Adrenal gland (tissue), 5 donors: ENCODE measurements at regions not wholly inside any gene's neighbourhood (a gene's known extent, or its start where the extent isn't known, plus 50 kb on each side); places are given as distances from the start of the nearest gene placed in this dataset.

Experiments used
- CTCF ChIP-seq, 6 experiments: fragments of 450-650 bp in 4 of 6; fragments of 200-600 bp in 2 of 6; sonication (generic) in 1 of 6; IDR thresholded peaks; 1 replicate in 5 of 6; 2 replicates in 1 of 6; pipeline versions ENCODE4 v1.5.1 to v1.8.0; 2016 to 2021; ENCODE audit warnings: antibody characterized with exemption in 6 of 6, mild to moderate bottlenecking in 2 of 6, moderate library complexity in 1 of 6
- POLR2A ChIP-seq, 2 donors: fragments of 450-650 bp; IDR thresholded peaks; one replicate each; pipeline ENCODE4 v1.6.1; 2017; ENCODE audit warnings: antibody characterized with exemption in 2 of 2, mild to moderate bottlenecking in 2 of 2, moderate library complexity in 1 of 2
- donor health status: DM: no; HTN: no; CAD: no.

GRCh38 chr19:31963746-31964145 is 381.7 kb upstream of the ZNF507 start:
- TF ChIP-seq CTCF (IDR thresholded peaks at IDR 0.05) (no peak), POLR2A (IDR thresholded peaks at IDR 0.05) (no peak)
